HCT116 (cell line): ENCODE measurements at regions not wholly inside any gene's neighbourhood (a gene's known extent, or its start where the extent isn't known, plus 50 kb on each side); places are given as distances from the start of the nearest gene placed in this dataset.

Experiments used
- ATAC-seq: fragments of 200-7000 bp; cut with Tn5 transposase; 2 replicates; pipeline ENCODE4 v1.9.1; 2020; ENCODE audit warnings: mild to moderate bottlenecking, moderate library complexity
- BruUV-seq: library from RNA; stranded (reverse); fragments of 400-500 nt; replicated peaks from 2 replicates; lab custom pipeline; 2021; lab: Mats Ljungman, UMichigan
- CTCF ChIA-PET: fragments of 300-600 bp; sonication (Branson Sonifier 250); formaldehyde crosslinking; loops from one replicate; lab custom pipeline; 2021; ENCODE audit warnings: antibody characterized with exemption; lab: Charles Lee
- POLR2A ChIA-PET: fragments of 300-600, 350-600 bp; sonication (Branson Sonifier 250); formaldehyde crosslinking; loops from one replicate; lab custom pipeline; 2021; ENCODE audit warnings: antibody characterized with exemption; lab: Charles Lee
- RAD21 ChIA-PET, 2 experiments: fragments of 300-600 bp; sonication (Branson Sonifier 250); formaldehyde crosslinking; loops; one replicate each; lab custom pipeline; 2023; ENCODE audit warnings: low total read pairs in 2 of 2; ENCODE audit not compliant: uncharacterized antibody in 2 of 2, unreplicated experiment in 2 of 2, low non-redundant PET in 1 of 2; lab: Charles Lee
- DNase-seq: peaks from one replicate; pipeline ENCODE4 v3.0.0-alpha.2; 2010; ENCODE audit warnings: low read depth, low spot score
- H2AFZ ChIP-seq: fragments of 200-600 bp; shearing (Covaris generic), sonication (generic); 2 replicates; pipeline ENCODE4 v1.6.1; 2017; ENCODE audit warnings: low read depth, mixed run types, mixed read lengths, antibody characterized with exemption, low read length; ENCODE audit not compliant: poor library complexity, severe bottlenecking
- H3K27ac ChIP-seq: 2 replicates; pipeline ENCODE4 v1.5.1; 2012; ENCODE audit warnings: low read depth, low read length
- H3K27me3 ChIP-seq: fragments of 200-600 bp; sonication (generic); 2 replicates; pipeline ENCODE4 v1.6.1; 2016; ENCODE audit warnings: mixed run types, low read length, mixed read lengths; ENCODE audit not compliant: insufficient read depth
- H3K36me3 ChIP-seq, 2 experiments: fragments of 200-500 bp in 1 of 2; fragments of 200-600 bp in 1 of 2; sonication (Bioruptor generic) in 1 of 2; sonication (generic) in 1 of 2; 2 replicates each; pipeline versions ENCODE4 v1.5.1 to v1.6.1; 2014 to 2016; ENCODE audit warnings: low read length in 2 of 2, inconsistent platforms in 1 of 2, mixed read lengths in 1 of 2, mixed run types in 1 of 2; ENCODE audit not compliant: insufficient read depth in 2 of 2, control insufficient read depth in 1 of 2
- H3K4me1 ChIP-seq, 2 experiments: fragments of 200-600 bp in 1 of 2; sonication (generic) in 1 of 2; 2 replicates each; pipeline versions ENCODE4 v1.5.1 to v1.6.1; 2012 to 2017; ENCODE audit warnings: low read length in 2 of 2, inconsistent platforms in 1 of 2, mild to moderate bottlenecking in 1 of 2, mixed read lengths in 1 of 2, mixed run types in 1 of 2, moderate library complexity in 1 of 2; ENCODE audit not compliant: insufficient read depth in 2 of 2, control insufficient read depth in 1 of 2
- H3K4me2 ChIP-seq: fragments of 200-600 bp; sonication (generic); 2 replicates; pipeline ENCODE4 v1.6.1; 2017; ENCODE audit warnings: mixed run types, low read length, mixed read lengths
- H3K4me3 ChIP-seq, 2 experiments: fragments of 200-600 bp in 1 of 2; sonication (generic) in 1 of 2; replicated peaks in 1 of 2; 2 replicates each; pipeline ENCODE4 v1.5.1; 2011 to 2016; ENCODE audit warnings: low read length in 2 of 2, control low read depth in 1 of 2, low read depth in 1 of 2, mild to moderate bottlenecking in 1 of 2, mixed read lengths in 1 of 2, mixed run types in 1 of 2
- H3K79me2 ChIP-seq: fragments of 200-600 bp; sonication (generic); 2 replicates; pipeline ENCODE4 v1.6.1; 2017; ENCODE audit warnings: mild to moderate bottlenecking, mixed run types, low read length, moderate library complexity, mixed read lengths; ENCODE audit not compliant: insufficient read depth
- H3K9ac ChIP-seq: fragments of 200-600 bp; sonication (generic); 2 replicates; pipeline ENCODE4 v1.6.1; 2016; ENCODE audit warnings: low read length, mixed read lengths
- H3K9me2 ChIP-seq: fragments of 200-600 bp; sonication (generic), shearing (Covaris generic); 2 replicates; pipeline ENCODE4 v1.6.1; 2017; ENCODE audit warnings: mixed run types, mild to moderate bottlenecking, moderate library complexity; ENCODE audit not compliant: insufficient read depth
- H3K9me3 ChIP-seq, 2 experiments: fragments of 200-500 bp in 1 of 2; fragments of 200-600 bp in 1 of 2; sonication (Bioruptor generic) in 1 of 2; sonication (generic) in 1 of 2; 2 replicates each; pipeline ENCODE4 v1.6.1; 2014 to 2017; ENCODE audit warnings: low read length in 2 of 2, mixed read lengths in 2 of 2, inconsistent platforms in 1 of 2, low read depth in 1 of 2, mild to moderate bottlenecking in 1 of 2, mixed run types in 1 of 2, moderate library complexity in 1 of 2; ENCODE audit not compliant: control insufficient read depth in 1 of 2, insufficient read depth in 1 of 2
- H4K20me1 ChIP-seq: fragments of 200-600 bp; sonication (generic), shearing (Covaris generic); 2 replicates; pipeline ENCODE4 v1.6.1; 2017; ENCODE audit warnings: mixed run types, mild to moderate bottlenecking, moderate library complexity; ENCODE audit not compliant: insufficient read depth
- ELF1 ChIP-seq: IDR thresholded peaks from 2 replicates; pipeline ENCODE4 v1.6.1; 2012; ENCODE audit warnings: low read depth, borderline replicate concordance
- EZH2phosphoT487 ChIP-seq: fragments of 200-600 bp; IDR thresholded peaks from 2 replicates; pipeline ENCODE4 v1.6.1; 2018; ENCODE audit warnings: antibody characterized with exemption, borderline replicate concordance
- POLR2A ChIP-seq: IDR thresholded peaks from 2 replicates; pipeline ENCODE4 v1.7.0; 2011; ENCODE audit warnings: borderline replicate concordance; ENCODE audit not compliant: insufficient read depth, insufficient read length; ENCODE audit errors: extremely low read depth
- POLR2AphosphoS5 ChIP-seq: IDR thresholded peaks from 2 replicates; pipeline ENCODE4 v1.6.1; 2011; ENCODE audit warnings: mild to moderate bottlenecking, low read depth, low read length, moderate library complexity
- RAD21 ChIP-seq: IDR thresholded peaks from 2 replicates; pipeline ENCODE4 v1.6.1; 2012; ENCODE audit warnings: low read depth, mild to moderate bottlenecking
- REST ChIP-seq: IDR thresholded peaks from 2 replicates; pipeline ENCODE4 v1.6.1; 2012; ENCODE audit warnings: low read depth
- SP1 ChIP-seq: IDR thresholded peaks from 2 replicates; pipeline ENCODE4 v1.6.1; 2012; ENCODE audit warnings: low read depth
- SRF ChIP-seq: IDR thresholded peaks from 2 replicates; pipeline ENCODE4 v1.6.1; 2012; ENCODE audit warnings: low read depth
- YY1 ChIP-seq: IDR thresholded peaks from 2 replicates; pipeline ENCODE4 v1.6.1; 2011; ENCODE audit warnings: low read length, low read depth, moderate library complexity, mild to moderate bottlenecking; ENCODE audit not compliant: insufficient replicate concordance; ENCODE audit errors: extremely low read depth
- ZBTB33 ChIP-seq: IDR thresholded peaks from 2 replicates; pipeline ENCODE4 v1.6.1; 2011; ENCODE audit warnings: mild to moderate bottlenecking, low read length, moderate library complexity; ENCODE audit not compliant: insufficient replicate concordance; ENCODE audit errors: extremely low read depth
- ZNF274 ChIP-seq: fragments of 200-500 bp; sonication (Bioruptor generic); IDR thresholded peaks from 2 replicates; pipeline ENCODE4 v1.6.1; 2014; ENCODE audit warnings: mild to moderate bottlenecking, low read depth, low read length, inconsistent platforms
- intact Hi-C: fragments of 100-400 bp; cut with micrococcal nuclease; formaldehyde crosslinking; loops from 2 replicates; pipeline ENCODE4 v1.10.0; 2022
- TF ChIP-seq, protein P1 (sequence below), 3 experiments: fragments of 200-600 bp in 1 of 3; sonication (generic) in 1 of 3; IDR thresholded peaks in 2 of 3; conservative IDR thresholded peaks in 1 of 3; 2 replicates each; pipeline ENCODE4 v1.5.1; 2012 to 2017; ENCODE audit warnings: low read depth in 2 of 3, low read length in 2 of 3, antibody characterized with exemption in 1 of 3, borderline replicate concordance in 1 of 3, control low read depth in 1 of 3, mild to moderate bottlenecking in 1 of 3, mixed read lengths in 1 of 3, mixed run types in 1 of 3, moderate library complexity in 1 of 3; ENCODE audit not compliant: insufficient read depth in 1 of 3
- TF ChIP-seq, protein P2 (sequence below): IDR thresholded peaks from 2 replicates; pipeline ENCODE4 v1.6.1; 2012

DNA sequence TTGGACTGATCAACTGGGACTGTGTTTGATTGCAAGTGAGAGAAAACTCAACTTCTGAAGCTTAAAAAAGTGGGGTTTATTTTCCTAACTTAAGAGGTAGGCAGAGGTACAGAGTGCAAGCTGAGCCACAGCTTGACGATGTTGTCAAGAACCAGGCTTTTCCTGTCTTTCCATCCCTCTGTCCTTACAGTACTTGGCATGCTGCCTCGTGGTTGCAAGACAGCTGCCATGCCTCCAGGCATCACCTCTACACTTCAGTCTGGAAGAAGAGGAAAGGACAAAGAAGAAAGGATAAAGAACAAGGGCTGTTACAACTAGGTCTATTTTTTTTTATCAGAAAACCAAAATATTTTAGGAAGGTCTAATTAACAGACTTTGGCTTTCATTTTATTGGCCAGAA, 51.8 kb upstream of the GALNT15 start:
- Histone ChIP-seq H3K4me3 (no peak overlapping the region), H3K9me3 (no peaks in the 10 kb centered on the region), H3K9ac (no peak overlapping the region), H2AFZ (no peak overlapping the region), H3K36me3 (no peaks in the 10 kb centered on the region), H3K27ac (no peak overlapping the region), H3K9me2 (no peaks in the 10 kb centered on the region), H3K4me1 (peaks cover 0 to 4% of the 10 kb centered on the region in 2 experiments; a peak in 1 of 4 replicates), H4K20me1 (no peaks in the 10 kb centered on the region), H3K4me2 (no peak overlapping the region), H3K79me2 (no peaks in the 10 kb centered on the region), H3K27me3 (no peaks in the 10 kb centered on the region)
- TF ChIP-seq, protein P1, sequence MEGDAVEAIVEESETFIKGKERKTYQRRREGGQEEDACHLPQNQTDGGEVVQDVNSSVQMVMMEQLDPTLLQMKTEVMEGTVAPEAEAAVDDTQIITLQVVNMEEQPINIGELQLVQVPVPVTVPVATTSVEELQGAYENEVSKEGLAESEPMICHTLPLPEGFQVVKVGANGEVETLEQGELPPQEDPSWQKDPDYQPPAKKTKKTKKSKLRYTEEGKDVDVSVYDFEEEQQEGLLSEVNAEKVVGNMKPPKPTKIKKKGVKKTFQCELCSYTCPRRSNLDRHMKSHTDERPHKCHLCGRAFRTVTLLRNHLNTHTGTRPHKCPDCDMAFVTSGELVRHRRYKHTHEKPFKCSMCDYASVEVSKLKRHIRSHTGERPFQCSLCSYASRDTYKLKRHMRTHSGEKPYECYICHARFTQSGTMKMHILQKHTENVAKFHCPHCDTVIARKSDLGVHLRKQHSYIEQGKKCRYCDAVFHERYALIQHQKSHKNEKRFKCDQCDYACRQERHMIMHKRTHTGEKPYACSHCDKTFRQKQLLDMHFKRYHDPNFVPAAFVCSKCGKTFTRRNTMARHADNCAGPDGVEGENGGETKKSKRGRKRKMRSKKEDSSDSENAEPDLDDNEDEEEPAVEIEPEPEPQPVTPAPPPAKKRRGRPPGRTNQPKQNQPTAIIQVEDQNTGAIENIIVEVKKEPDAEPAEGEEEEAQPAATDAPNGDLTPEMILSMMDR (IDR thresholded peaks at IDR 0.05 in 2 of 3, conservative IDR thresholded peaks at IDR 0.05 in 1 of 3; ENCODE audit: borderline replicate concordance in 1 of 3, insufficient read depth in 1 of 3, low read depth in 2 of 3, low read length in 2 of 3) = no peak
- TF ChIP-seq ZBTB33 (no peak), RAD21 (no peak), POLR2A (no peak), YY1 (no peak), ELF1 (no peak), ZNF274 (no peak), REST (no peak), POLR2AphosphoS5 (no peak), EZH2phosphoT487 (no peak), SRF (no peak), SP1 (no peak)
- TF ChIP-seq, protein P2, sequence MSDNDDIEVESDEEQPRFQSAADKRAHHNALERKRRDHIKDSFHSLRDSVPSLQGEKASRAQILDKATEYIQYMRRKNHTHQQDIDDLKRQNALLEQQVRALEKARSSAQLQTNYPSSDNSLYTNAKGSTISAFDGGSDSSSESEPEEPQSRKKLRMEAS = no peak
- intact Hi-C loops = no loop called here
- ATAC-seq (no peak), DNase-seq (no peak)
- POLR2A ChIA-PET = no interaction called here
- BruUV-seq = no TSS peak
- RAD21 ChIA-PET = no interaction called here
- CTCF ChIA-PET = no interaction called here
